HG02623 (cell line): ENCODE measurements at regions not wholly inside any gene's neighbourhood (a gene's known extent, or its start where the extent isn't known, plus 50 kb on each side); places are given as distances from the start of the nearest gene placed in this dataset.
"Not testable (repeated sequence)": the region's sequence is repeated elsewhere in the genome, so short reads cannot be mapped to it uniquely, and the experiment has no call there.

Experiments
- ATAC-seq: cut with Tn5 transposase; IDR thresholded peaks from one replicate; pipeline ENCODE4 v1.9.1; 2021; ENCODE audit warnings: moderate library complexity; ENCODE audit not compliant: unreplicated experiment

DNA sequence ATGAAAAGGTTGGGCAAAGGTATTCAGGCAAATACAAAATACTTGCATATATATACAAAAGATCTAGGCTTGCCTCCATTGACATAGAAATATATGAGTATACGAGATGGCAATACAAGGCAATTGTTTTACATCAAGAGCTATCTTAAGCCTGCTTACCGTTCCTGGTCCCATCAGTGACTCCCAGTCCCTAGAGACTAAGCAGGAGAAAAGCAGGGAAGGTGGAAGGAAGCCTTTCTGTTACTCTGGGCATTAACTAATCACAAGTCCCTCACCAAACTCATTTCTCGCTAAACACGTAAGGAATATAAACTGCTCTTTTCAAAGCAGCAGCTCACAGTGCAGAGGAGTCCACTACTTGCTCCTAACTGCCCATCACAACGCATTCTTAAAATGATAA is 125.2 kb downstream of the ZNF608 start:
- ATAC-seq: no peak

DNA sequence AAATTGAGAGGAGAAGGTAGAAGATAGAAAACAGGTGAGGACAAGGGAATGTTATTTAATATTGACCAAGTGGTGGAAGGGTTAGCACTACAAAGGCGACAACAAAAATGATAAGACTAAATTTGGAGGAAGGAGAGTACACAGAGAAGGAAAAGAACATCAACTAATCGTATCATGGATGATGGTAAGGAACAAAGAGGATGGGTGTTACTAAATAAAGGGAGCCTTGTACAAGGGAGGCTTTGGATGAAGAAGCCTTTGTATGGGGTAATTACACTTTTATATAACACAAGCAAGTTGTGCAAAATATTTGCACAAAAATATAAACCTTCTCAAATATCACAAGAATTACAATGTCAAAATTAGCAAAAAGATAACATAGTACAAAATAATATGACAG is 125.7 kb downstream of the ZNF608 start:
- ATAC-seq: no peak

DNA sequence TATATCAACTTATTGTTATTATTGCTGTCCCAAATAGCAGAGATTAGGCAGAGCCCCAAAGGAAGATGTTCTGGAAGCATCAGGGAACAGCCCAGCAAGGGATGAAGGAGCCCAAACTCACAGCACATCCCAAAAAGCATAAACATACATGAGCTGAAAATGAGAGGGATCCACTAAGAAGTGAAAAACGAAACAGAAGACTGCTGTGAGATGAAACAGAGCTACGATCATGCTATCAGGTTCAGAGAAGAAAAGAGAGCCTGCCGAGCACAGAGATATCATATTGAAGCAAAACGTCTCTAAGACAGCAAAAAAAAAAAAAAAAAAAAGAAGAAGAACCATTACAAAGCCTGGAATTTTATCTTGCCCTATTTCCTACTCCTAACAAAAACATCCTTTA is 127.3 kb downstream of the ZNF608 start:
- ATAC-seq: no peak

GRCh38 chr5:124617787-124618186 is 128.7 kb downstream of the ZNF608 start:
- ATAC-seq: no peak

DNA sequence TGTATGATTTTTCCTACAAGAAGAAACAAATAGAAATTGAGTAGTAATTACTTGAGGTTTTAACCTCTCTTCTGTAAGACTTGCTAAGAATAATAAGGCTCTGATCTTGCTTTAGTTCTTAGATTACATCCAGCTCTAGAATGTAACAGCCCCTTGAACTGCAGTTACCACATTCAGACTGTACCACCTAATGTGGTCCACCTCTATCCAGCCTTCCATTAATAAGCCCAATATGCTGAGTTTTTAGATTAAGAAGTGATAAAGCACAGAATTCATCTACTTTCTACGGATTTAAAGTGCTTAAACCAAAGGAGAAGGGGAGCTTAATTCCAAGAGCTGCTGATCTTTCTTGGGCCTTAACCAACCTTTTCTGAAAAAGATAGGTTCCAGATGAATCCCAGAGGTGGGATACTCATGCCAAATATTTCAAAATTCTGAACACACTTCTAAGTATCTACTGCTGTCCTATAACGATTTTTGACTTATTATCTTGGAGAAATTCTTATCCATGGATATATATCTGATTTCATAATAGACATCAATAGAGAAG is 131.5 kb downstream of the ZNF608 start:
- no peak for ATAC-seq

DNA sequence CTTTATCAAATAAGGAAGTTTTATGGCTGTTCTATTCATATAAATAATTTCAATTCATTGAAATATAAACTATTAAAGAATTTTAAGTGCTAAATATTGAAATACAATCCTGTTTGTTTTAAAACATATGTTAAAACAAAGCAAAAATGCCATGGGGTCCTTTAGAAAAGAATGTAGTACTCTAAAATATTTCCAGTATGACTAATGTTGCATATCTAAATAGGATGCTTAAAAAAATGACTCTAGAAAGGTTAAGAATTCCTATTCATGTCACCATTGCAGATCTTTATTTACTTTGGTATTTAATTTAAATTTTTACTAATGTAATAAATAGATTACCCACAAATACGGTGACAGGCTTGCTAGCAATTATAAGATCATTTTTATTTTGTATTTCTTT is 132.3 kb downstream of the ZNF608 start:
- no peak for ATAC-seq

- no peak for ATAC-seq
Observed at GRCh38 chr5:124613273-124613953, 133.0 kb downstream of the ZNF608 start.

GRCh38 chr5:124612023-124612422 is 134.4 kb downstream of the ZNF608 start:
- ATAC-seq: no peak

DNA sequence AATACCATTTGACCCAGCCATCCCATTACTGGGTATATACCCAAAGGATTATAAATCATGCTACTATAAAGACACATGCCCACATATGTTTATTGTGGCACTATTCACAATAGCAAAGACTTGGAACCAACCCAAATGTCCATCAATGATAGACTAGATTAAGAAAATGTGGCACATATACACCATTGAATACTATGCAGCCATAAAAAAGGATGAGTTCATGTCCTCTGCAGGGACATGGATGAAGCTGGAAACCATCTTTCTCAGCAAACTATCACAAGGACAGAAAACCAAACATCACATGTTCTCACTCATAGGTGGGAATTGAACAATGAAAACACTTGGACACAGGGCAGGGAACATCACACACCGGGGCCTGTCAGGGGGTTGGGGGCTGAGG is 135.2 kb downstream of the ZNF608 start:
- not testable (repeated sequence) for ATAC-seq

- not testable (repeated sequence) for ATAC-seq
Observed at GRCh38 chr5:124609685-124610084, 136.8 kb downstream of the ZNF608 start.

DNA sequence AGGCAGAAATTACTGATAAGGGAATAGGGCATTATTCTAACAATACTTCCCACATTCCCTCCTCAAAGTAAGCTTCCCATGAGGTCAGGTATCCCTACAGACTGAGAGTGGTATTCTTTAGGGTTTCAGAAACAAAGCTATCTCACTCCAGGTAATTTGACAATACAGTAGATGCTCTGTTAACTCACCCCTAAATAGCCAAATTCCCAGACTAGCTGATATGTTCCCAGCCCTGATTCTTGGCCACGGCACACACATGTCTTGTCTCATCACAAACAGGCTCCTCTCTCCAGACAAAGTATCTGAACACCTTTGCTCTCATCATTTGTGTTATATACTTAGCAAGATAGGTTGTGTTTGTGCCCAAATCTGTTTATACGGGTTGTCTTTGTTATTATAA is 139.9 kb downstream of the ZNF608 start:
- ATAC-seq: no peak

DNA sequence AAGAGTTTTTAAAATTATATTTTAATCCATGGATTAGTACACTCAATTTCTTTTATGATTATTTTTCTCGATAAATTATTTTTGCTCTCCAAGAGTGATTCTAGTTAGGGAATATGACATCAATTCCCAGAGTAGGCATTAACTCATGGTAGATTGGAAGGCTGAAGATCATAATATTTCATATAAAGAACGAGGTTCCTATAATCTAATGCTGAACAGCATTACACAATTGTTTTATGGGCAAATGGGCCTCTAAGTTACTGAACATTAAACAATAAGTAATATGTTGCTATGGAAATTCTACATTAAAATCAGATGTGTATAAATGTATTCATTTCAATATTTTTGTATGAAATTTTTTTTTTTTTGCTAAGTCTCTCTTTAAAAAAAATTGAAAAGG is 140.3 kb downstream of the ZNF608 start:
- ATAC-seq: no peak

- no peak for ATAC-seq
Observed at GRCh38 chr5:124605541-124605940, 140.9 kb downstream of the ZNF608 start.

- ATAC-seq: no peak
Observed at GRCh38 chr5:124604419-124604818, 142.0 kb downstream of the ZNF608 start.

DNA sequence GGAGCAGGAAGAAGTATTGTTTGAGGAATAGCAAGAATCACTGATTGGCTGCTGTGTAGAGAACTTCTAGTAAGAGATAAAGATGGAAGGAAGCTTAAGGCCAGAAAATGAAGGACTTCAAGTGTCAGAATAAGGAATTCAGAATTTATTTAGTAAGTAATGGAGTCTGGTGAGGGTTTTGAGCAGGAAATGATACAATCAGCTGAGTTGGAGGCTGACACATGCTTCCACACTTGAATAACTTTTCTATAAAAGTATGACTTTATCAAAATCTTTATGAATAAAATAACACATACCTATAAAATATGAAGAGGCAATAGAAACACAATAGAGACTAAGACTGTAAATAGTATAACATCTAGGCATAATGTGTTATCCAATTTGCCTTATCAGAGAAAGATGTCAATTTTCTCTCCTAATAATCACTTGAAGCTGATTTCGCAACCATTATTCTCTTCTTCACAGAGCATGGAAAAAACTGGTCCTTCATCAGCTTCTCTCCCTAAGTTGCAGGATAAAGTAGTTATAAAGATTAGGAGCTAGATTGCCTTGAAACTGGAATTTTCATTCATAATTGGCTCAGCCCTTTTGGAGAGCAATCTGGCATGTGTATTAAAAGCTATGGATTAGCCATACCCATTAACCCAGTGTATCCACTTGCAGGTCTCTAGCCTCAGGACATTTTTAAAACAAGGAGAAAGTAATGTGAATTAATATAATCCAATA is 143.4 kb downstream of the ZNF608 start:
- no peak for ATAC-seq

- ATAC-seq: no peak
Observed at GRCh38 chr5:124599028-124599973, 147.1 kb downstream of the ZNF608 start.

DNA sequence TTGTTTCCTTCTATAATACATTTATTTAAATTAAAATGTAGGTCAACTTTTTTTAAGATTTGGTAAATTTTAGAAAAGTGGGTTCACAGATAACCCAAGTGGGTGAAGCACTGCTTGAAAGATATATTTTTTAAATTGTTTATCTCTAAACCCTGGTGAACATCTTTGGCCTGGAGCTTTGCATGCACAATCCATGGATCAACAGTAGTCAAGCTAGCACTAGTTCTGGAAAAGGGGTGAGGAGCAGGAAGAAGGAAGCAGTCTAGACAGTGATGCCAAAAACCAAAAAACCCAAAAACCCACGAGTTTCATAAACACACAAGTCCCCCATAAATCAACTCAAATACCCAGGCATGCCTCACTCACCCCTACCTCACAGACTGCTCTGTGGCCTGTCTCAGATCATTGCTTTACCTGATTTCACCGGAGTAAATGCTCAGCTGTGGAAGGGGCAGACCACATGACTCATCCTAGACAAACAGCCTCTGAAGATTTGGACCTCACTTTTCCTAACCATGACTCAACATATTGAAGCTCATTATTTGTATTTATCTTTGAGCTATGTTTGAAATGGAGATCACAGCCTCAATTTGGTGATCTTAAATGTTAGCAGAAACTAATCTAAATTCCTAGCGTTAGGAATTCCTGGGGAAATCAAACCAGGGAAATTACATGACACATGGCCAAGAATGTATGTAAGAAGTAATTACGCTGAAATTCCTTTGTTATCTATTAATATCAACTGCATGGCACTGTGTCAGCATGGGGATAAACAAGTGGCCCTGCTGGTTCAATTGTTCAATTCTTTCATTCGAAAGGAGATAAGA is 149.6 kb downstream of the ZNF608 start:
- no peak for ATAC-seq

DNA sequence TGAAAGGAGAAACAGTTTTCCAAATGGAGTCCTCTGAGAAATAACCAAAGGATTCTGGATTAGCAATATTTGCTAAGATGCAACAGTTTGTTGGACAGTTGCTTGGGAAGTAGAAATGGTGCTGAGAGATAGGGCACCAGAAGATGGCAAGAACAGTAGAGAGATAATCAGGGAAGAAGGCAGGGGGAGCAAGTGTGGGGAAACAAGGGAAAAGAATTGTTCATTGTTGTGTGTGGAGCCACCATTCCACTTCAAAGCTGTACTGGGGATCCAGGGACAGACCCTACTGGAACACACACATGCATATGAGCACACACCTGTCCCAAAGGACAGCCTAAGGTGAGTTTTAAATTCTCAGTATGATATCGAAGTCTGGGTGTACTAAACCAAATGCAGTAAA is 152.5 kb downstream of the ZNF608 start:
- no peak for ATAC-seq

DNA sequence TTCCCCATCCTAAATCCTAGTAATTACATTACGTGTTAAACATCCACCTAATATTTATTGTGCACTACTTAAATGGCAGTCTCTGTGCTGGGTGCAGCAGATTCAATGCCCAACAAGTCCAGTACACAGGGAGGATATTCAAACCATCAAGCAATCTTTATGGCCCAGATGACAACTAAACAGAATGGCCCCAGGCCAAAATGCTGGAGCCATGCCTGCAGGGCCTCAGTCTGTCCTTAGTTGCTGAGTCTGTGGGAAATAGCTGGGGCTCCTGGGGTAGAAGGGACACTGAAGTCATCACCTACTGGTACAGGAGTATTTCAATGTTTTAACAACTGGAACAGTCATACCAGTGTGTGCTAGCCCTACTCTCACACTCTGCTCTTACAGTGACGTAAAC is 153.5 kb downstream of the ZNF608 start:
- ATAC-seq: no peak

DNA sequence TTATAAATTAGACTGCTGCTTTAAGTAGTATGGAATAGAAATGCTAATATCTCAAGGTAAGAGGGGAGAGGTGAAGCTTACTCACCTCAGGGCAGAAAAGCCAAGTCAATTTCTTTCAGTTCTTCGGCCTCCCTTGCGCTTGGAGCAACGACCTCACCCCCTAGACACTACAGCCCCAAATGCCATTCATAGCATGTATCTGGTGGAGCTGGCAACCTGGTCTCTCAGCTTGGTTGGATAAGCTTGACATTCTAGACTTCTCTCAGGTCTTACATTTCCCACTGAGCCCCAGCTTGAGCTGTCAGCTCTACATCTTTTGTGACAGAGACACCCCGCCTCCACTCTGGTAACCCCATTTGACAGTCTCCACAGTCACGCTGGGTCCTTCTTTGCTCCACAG is 154.9 kb downstream of the ZNF608 start:
- no peak for ATAC-seq
